Ovary (tissue), 7 donors: ENCODE measurements at regions not wholly inside any gene's neighbourhood (a gene's known extent, or its start where the extent isn't known, plus 50 kb on each side); places are given as distances from the start of the nearest gene placed in this dataset.

Source experiments
- DNase-seq, 5 donors: peaks; one replicate each; pipeline ENCODE4 v3.0.0-alpha.2; 2019 to 2020
- H3K27ac ChIP-seq, 2 donors: fragments of 200-600 bp; one replicate each; pipeline versions ENCODE4 v1.5.1 to v1.8.0; 2019 to 2022
- H3K27me3 ChIP-seq: fragments of 200-600 bp; one replicate; pipeline ENCODE4 v1.8.0; 2022
- H3K36me3 ChIP-seq: fragments of 200-600 bp; sonication (generic); one replicate; pipeline ENCODE4 v1.5.1; 2019
- H3K4me1 ChIP-seq: one replicate; pipeline ENCODE4 v1.8.1; 2013; ENCODE audit warnings: mild to moderate bottlenecking, moderate library complexity; ENCODE audit not compliant: insufficient read depth
- H3K4me3 ChIP-seq: fragments of 200-600 bp; sonication (generic); one replicate; pipeline ENCODE4 v1.5.1; 2017
- H3K9me3 ChIP-seq, 2 donors: fragments of 200-600 bp in 1 of 2; sonication (generic) in 1 of 2; one replicate each; pipeline versions ENCODE4 v1.5.1 to v1.8.1; 2013 to 2019; ENCODE audit warnings: mild to moderate bottlenecking in 1 of 2, moderate library complexity in 1 of 2
- EP300 ChIP-seq: sonication (generic); formaldehyde crosslinking; IDR thresholded peaks from one replicate; pipeline ENCODE4 v1.6.1; 2017; ENCODE audit warnings: antibody characterized with exemption
- POLR2A ChIP-seq: fragments of 450-650 bp; IDR thresholded peaks from one replicate; pipeline ENCODE4 v1.6.1; 2017; ENCODE audit warnings: antibody characterized with exemption, mild to moderate bottlenecking, moderate library complexity
- WGBS, 3 donors: extraction: QIAGEN DNeasy Blood & Tissue Kit in 1 of 3; methylation state at CpG; one replicate each; pipeline versions ENCODE4 v1.1.5 to v1.1.7; 2013 to 2017; 5-methylcytosine and 5-hydroxymethylcytosine counted together
- intact Hi-C, 4 donors: fragments of 100-400 bp; cut with DNase I; formaldehyde crosslinking; loops; one replicate each; pipeline versions ENCODE4 v1.11.0 to v1.15.1; 2022 to 2023
- TF ChIP-seq, protein P1 (sequence below), 3 donors: fragments of 450-650 bp in 2 of 3; fragments of 200-600 bp in 1 of 3; IDR thresholded peaks; one replicate each; pipeline versions ENCODE4 v1.5.1 to v1.8.0; 2016 to 2022; ENCODE audit warnings: antibody characterized with exemption in 3 of 3, mild to moderate bottlenecking in 1 of 3
- donor health status: DM: no; HTN: no; CAD: no; lungs with moderate emphysema.
- donor health status: DM: no; HTN: no; CAD: no.
- donor health status: Bipolar disorder and iron deficiency.
- donor health status: DM: no; HTN: no; CAD: no.
- donor health status: DM: yes; HTN: yes; CAD: no.

DNA sequence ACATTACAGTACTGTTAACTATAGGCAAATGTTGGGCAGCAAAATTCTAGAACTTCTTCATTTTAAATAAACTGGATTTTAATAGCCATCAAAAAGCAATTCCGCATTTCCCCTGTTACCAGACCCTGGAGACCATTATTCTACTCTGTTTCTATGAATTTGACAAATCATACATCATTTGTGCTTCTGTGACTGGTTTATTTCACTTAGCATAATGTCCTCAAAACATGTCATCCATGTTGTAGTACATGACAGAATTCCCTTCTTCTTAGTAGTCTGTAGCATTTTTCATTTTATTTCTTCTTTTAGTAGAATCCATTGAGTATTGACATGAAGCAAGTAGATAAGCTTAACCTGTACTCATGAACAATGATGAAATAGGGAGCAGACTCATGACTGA is 59.4 kb upstream of the PPP4R3C start:
- Histone ChIP-seq H3K27ac (no peak overlapping the region), H3K4me1 (no peaks in the 10 kb centered on the region), H3K36me3 (no peaks in the 10 kb centered on the region), H3K27me3 (no peaks in the 10 kb centered on the region), H3K4me3 (no peak overlapping the region), H3K9me3 (no peaks in the 10 kb centered on the region)
- TF ChIP-seq POLR2A, result no peak
- TF ChIP-seq, protein P1, sequence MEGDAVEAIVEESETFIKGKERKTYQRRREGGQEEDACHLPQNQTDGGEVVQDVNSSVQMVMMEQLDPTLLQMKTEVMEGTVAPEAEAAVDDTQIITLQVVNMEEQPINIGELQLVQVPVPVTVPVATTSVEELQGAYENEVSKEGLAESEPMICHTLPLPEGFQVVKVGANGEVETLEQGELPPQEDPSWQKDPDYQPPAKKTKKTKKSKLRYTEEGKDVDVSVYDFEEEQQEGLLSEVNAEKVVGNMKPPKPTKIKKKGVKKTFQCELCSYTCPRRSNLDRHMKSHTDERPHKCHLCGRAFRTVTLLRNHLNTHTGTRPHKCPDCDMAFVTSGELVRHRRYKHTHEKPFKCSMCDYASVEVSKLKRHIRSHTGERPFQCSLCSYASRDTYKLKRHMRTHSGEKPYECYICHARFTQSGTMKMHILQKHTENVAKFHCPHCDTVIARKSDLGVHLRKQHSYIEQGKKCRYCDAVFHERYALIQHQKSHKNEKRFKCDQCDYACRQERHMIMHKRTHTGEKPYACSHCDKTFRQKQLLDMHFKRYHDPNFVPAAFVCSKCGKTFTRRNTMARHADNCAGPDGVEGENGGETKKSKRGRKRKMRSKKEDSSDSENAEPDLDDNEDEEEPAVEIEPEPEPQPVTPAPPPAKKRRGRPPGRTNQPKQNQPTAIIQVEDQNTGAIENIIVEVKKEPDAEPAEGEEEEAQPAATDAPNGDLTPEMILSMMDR (IDR thresholded peaks at IDR 0.05), result no peak
- no peak for TF ChIP-seq EP300
- WGBS, 3 donors, result 54 to 76% (median 68%) methylated on average over 1 of the region's 1 CpG
- DNase-seq, result no peak
- intact Hi-C loops, result loop anchor here in 1 of 4 donors (10.0 kb wide), 1 partner anchor 902 kb away; no protein-coding TSS in a partner anchor

- 72 to 80% (median 80%) methylated on average over 9 of the region's 9 CpGs for WGBS, 3 donors
- no peaks in the 10 kb centered on the region for H3K9me3 ChIP-seq
- DNase-seq, result no peak
- H3K27ac ChIP-seq, result no peak overlapping the region
- no peaks in the 10 kb centered on the region for H3K4me1 ChIP-seq
- intact Hi-C loops, result no loop called here
- H3K36me3 ChIP-seq, result no peaks in the 10 kb centered on the region
- H3K4me3 ChIP-seq, result no peak overlapping the region
- no peaks in the 10 kb centered on the region for H3K27me3 ChIP-seq
- TF ChIP-seq EP300 (no peak), POLR2A (no peak)
- TF ChIP-seq, protein P1 (IDR thresholded peaks at IDR 0.05), result no peak
Measured at GRCh38 chrX:27519226-27519625, 56.1 kb upstream of the PPP4R3C start.
